Thyroid gland (tissue), 4 donors: ENCODE measurements at regions not wholly inside any gene's neighbourhood (a gene's known extent, or its start where the extent isn't known, plus 50 kb on each side); places are given as distances from the start of the nearest gene placed in this dataset.

Experiments
- POLR2A ChIP-seq, 2 donors: fragments of 450-650 bp; IDR thresholded peaks; one replicate each; pipeline ENCODE4 v1.6.1; 2017; ENCODE audit warnings: antibody characterized with exemption in 2 of 2, mild to moderate bottlenecking in 2 of 2, moderate library complexity in 1 of 2
- TF ChIP-seq, protein P1 (sequence below), 6 experiments: fragments of 200-600 bp in 3 of 6; fragments of 450-650 bp in 3 of 6; sonication (generic) in 3 of 6; IDR thresholded peaks; one replicate each; pipeline ENCODE4 v1.5.1; 2016 to 2019; ENCODE audit warnings: antibody characterized with exemption in 6 of 6, mild to moderate bottlenecking in 2 of 6, inconsistent platforms in 1 of 6, moderate library complexity in 1 of 6

GRCh38 chr9:108050894-108051293, 561.3 kb upstream of the KLF4 start:
- no peak for TF ChIP-seq POLR2A (IDR thresholded peaks at IDR 0.05)
- TF ChIP-seq, protein P1, sequence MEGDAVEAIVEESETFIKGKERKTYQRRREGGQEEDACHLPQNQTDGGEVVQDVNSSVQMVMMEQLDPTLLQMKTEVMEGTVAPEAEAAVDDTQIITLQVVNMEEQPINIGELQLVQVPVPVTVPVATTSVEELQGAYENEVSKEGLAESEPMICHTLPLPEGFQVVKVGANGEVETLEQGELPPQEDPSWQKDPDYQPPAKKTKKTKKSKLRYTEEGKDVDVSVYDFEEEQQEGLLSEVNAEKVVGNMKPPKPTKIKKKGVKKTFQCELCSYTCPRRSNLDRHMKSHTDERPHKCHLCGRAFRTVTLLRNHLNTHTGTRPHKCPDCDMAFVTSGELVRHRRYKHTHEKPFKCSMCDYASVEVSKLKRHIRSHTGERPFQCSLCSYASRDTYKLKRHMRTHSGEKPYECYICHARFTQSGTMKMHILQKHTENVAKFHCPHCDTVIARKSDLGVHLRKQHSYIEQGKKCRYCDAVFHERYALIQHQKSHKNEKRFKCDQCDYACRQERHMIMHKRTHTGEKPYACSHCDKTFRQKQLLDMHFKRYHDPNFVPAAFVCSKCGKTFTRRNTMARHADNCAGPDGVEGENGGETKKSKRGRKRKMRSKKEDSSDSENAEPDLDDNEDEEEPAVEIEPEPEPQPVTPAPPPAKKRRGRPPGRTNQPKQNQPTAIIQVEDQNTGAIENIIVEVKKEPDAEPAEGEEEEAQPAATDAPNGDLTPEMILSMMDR (IDR thresholded peaks at IDR 0.05) = no peak
